ENCODE measurements at regions not wholly inside any gene's neighbourhood (a gene's known extent, or its start where the extent isn't known, plus 50 kb on each side); places are given as distances from the start of the nearest gene placed in this dataset.

DNA sequence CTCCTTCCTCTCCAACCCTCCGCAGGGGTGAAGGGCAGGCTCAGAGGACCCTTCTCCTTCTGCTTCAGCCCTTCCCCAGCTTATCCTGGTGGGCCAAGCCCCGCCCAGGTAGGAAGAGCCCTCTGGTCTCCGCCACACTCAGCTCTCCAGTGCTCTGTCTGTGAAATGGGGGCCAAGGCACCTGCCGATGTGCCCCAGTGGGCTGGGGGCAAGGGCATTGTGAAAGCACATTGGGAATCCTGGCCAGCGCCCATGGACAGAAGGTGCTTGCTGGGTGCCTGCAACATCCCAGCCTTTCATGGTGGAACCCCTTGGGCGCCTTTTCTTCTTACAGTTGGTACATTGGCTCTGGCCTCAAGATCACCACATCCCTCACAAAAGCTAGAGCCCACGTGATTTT lies 150.8 kb downstream of the INHBB start:
- Mint-ChIP-seq H3K27ac (no peak overlapping the region), H3K9me3 (no peaks in the 10 kb centered on the region), H3K4me1 (no peaks in the 10 kb centered on the region), H3K27me3 (ENCODE audit: low read depth, poor library complexity) (peaks cover 48% of the 10 kb centered on the region), H3K4me3 (no peak overlapping the region), H3K36me3 (ENCODE audit: low read depth) (no peaks in the 10 kb centered on the region)
- TF ChIP-seq, protein P1, sequence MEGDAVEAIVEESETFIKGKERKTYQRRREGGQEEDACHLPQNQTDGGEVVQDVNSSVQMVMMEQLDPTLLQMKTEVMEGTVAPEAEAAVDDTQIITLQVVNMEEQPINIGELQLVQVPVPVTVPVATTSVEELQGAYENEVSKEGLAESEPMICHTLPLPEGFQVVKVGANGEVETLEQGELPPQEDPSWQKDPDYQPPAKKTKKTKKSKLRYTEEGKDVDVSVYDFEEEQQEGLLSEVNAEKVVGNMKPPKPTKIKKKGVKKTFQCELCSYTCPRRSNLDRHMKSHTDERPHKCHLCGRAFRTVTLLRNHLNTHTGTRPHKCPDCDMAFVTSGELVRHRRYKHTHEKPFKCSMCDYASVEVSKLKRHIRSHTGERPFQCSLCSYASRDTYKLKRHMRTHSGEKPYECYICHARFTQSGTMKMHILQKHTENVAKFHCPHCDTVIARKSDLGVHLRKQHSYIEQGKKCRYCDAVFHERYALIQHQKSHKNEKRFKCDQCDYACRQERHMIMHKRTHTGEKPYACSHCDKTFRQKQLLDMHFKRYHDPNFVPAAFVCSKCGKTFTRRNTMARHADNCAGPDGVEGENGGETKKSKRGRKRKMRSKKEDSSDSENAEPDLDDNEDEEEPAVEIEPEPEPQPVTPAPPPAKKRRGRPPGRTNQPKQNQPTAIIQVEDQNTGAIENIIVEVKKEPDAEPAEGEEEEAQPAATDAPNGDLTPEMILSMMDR (IDR thresholded peaks at IDR 0.05): no peak
- no peak for DNase-seq

DNA sequence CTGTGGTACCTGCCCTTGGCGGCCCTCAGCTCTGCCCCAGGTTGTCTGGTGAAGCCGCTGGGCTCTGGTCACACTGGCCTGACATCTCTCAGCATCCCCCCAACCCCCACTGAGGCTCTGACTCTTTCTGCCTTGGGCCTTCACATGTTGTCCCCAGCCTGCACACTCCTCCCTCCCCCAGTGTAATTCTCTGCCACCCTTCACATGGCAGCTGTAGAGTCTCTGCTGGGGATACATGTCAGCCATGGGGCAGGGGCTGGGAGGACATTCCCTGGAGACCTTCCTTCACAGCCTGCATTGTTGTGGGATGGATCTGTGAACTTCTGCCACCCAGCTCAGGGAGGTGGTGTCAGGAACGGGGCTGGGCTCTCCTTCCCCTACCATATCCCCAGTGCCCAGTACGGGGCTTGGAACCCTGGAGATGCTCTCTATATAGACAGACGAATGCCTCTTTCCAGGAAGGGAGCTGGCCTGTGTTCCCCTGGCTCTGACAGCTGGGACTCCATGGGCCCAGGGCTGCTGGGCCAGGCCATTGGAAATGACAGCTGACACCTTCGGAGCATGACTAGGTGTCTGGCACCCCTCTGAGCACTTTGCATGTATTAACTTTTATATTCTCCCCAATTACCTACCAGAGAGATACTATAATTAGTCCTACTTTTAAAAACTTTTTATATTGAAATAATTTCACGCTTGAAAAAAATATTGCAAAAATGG lies 151.5 kb downstream of the INHBB start:
- Mint-ChIP-seq H3K4me3 (no peak overlapping the region), H3K9me3 (no peaks in the 10 kb centered on the region), H3K27ac (no peak overlapping the region), H3K36me3 (ENCODE audit: low read depth) (no peaks in the 10 kb centered on the region), H3K4me1 (no peaks in the 10 kb centered on the region), H3K27me3 (ENCODE audit: low read depth, poor library complexity) (peaks cover 47% of the 10 kb centered on the region)
- TF ChIP-seq, protein P1 (IDR thresholded peaks at IDR 0.05): no peak
- DNase-seq: no peak

DNA sequence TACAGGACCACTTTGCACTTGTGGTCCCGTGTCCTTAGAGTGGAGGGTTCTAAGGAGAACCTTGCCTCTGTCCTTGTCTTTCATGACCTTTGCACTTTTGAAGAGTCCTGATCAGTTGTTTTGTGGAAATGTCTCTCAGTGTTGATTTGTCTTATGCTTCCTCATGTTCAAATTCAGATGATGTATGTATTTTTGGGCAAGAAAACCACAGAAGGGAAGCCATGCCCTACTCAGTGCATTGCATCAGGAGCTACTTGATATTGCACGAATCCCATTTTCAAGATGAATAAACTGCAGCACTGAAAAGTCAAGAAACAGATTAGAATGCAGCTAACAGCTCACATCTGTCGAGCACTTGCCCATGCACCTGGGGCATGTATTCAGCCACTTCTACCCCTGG lies 152.2 kb downstream of the INHBB start:
- H3K4me3 Mint-ChIP-seq: no peak overlapping the region
- no peak overlapping the region for H3K27ac Mint-ChIP-seq
- DNase-seq: no peak
- no peaks in the 10 kb centered on the region for H3K9me3 Mint-ChIP-seq
- TF ChIP-seq, protein P1 (IDR thresholded peaks at IDR 0.05): no peak
- H3K36me3 Mint-ChIP-seq (ENCODE audit: low read depth): no peaks in the 10 kb centered on the region
- H3K4me1 Mint-ChIP-seq: no peaks in the 10 kb centered on the region
- H3K27me3 Mint-ChIP-seq (ENCODE audit: low read depth, poor library complexity): peaks cover 43% of the 10 kb centered on the region

DNA sequence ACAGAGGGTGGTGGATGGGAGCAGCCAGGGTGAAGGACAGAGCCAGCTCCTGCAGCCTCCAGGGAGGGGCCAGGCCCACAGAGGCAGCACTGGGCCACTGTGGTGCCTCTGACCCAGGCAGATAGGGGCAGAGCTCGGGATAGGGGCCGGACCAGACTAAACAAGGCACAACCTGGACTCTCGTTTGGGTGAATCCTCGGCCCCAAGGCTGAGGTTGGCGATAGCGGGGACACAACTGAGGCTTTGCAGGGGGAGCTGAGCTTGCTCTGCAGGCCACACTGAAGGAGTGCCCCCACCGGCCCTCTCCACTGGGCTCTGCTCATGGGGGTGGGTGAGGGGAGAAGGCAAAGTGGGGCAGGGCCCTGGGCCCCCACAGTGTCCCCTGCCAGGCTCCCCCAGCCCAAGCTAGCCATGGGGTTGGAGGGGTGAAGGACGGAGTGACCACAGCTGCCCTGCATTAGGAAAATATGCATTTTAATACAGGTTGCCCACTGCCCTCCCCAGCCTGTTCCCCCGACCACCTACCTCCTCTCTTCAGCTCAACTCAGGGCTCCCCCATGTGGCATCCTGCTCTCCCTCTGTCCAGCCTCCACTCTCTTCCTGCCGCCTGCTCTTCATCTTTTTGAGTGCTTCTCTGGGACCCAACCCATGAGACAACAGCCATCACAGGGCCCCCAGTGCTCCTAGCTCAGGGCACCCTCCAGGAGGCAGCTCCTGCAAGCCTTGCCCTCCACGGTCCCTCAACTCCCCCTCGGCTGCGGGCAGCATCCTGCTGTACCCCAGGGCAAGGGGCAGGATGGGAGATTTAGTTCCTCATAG lies 152.8 kb downstream of the INHBB start:
- Mint-ChIP-seq H3K27me3 (ENCODE audit: low read depth, poor library complexity) (peaks cover 40% of the 10 kb centered on the region), H3K4me1 (no peaks in the 10 kb centered on the region), H3K27ac (no peak overlapping the region), H3K36me3 (ENCODE audit: low read depth) (no peaks in the 10 kb centered on the region), H3K4me3 (no peak overlapping the region), H3K9me3 (no peaks in the 10 kb centered on the region)
- no peak for DNase-seq
- TF ChIP-seq, protein P1 (IDR thresholded peaks at IDR 0.05): no peak

DNA sequence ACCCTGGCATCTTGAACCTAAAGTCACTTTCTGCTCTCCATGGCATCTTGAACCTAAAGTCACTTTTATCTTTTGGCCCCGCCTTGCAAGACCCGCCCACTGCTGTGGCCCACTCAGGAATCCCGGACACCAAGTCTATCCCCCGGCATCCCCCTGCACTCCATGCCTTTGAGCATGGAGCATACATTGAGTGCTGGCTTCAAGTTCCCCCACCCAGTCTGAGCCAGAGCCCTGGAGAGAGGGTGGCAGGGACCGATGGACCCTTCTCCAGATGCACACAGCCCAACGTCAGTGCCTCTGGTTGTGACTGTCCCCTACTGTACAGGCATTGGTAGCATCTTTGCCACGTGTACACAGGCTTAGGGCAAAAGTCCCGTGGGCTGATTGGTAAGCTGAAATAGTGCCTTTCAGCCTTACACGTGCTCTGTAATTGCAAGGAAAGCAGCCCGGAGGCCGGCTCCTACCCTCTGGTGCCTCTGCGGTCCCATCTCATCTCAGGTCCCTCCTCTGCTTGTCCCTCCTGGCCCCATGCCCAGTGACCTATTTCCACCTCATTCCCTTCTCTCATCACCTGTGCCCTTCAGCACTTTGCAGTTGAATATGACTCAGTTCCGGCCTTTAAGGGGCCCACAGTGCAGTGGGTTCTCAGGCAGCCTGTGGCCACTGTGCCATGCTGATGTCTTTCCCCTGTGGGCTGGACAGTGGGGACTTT lies 154.0 kb downstream of the INHBB start:
- no peak overlapping the region for H3K27ac Mint-ChIP-seq
- no peak overlapping the region for H3K4me3 Mint-ChIP-seq
- TF ChIP-seq, protein P1 (IDR thresholded peaks at IDR 0.05): no peak
- H3K27me3 Mint-ChIP-seq (ENCODE audit: low read depth, poor library complexity): peaks cover 41% of the 10 kb centered on the region
- no peaks in the 10 kb centered on the region for H3K4me1 Mint-ChIP-seq
- no peak for DNase-seq
- H3K36me3 Mint-ChIP-seq (ENCODE audit: low read depth): no peaks in the 10 kb centered on the region
- H3K9me3 Mint-ChIP-seq: no peaks in the 10 kb centered on the region
